Embryonic facial prominence (tissue), 1 donor: ENCODE measurements at regions not wholly inside any gene's neighbourhood (a gene's known extent, or its start where the extent isn't known, plus 50 kb on each side); places are given as distances from the start of the nearest gene placed in this dataset.

Experiments
- DNase-seq: peaks from one replicate; pipeline ENCODE4 v3.0.0-alpha.2; 2016; ENCODE audit errors: extremely low spot score

DNA sequence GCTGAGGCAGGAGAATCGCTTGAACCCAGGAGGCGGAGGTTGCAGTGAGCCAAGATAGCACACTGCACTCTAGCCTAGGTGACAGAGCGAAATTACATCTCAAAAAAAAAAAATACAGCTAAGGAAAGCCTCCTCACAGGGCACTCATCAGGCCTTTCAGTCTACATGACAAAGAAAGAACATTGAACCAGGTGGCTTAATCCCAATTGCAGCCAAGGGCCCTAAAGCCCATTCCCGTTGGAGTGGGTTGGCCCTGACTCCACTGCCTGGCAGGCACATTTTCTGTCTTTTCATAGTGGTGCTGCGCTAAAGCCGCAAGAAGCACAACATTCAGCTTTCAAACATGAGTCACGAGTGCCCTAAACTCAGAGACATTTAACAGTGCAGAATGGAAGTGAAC, 372.5 kb downstream of the RNF144A start:
- DNase-seq = no peak

DNA sequence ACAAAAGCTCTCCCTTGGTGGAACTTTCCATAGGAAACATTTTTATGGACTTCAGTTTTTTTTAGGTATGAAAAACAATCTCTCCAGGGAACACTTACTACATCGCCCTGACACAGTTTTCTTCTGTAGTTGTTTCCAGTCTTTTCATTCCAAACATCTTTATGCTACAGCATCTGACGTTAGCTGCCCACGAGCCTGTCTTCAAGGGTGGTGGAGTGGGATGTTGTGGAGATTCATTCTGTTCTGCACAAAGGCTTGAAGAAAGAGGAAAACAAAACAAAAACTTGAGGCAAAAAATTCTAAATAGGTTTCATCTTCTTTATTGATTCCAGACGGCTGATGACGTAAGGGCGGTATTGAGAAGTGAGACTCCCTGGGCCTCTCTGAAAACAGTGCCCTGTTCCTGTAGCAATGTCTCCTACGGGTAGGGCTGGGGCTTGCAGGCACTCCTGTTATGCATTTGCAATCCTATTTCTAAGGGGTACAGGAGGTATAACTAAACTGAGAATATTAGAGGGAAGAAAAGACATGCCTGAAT, 375.0 kb downstream of the RNF144A start:
- peak; percentile 28 for DNase-seq

DNA sequence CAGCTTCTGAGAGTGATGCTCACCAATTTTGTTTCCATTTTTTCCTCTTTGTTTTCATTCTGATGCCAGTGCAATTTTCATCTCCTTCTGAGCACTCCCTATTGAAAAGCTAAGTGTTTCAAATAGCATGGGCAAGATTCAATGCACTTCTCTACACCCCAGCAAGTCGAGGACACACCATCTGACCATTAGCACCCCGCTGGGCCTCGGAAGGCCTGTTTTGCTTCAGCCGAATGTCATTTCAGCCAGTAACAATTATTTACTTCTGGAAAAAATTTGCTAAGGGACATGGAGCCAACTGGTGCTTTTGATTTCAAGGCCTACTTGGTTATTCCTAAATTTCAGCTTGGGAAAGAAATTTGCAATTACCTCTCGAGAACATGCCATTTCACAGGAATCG, 392.4 kb downstream of the RNF144A start:
- DNase-seq = no peak

DNA sequence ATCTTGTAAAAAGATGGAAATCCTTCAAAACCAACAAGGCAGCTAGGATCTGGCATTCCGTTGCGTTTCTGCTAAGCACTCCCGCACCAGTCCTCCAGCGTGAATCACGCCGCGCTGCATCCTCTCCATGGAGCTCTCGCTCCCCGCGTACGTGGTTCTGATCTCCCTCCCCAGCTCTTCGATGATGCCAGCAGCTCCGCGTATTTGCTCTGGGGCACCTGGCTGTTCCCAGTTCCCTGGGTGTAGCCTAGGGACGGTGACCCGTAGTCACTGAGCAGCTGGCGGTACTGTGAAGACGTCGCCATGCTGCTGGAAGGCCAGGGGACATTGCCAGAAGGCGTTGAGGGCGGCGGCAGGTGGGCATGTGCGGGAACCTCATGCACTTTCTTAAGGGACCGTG, 407.5 kb downstream of the RNF144A start:
- DNase-seq = no peak

DNA sequence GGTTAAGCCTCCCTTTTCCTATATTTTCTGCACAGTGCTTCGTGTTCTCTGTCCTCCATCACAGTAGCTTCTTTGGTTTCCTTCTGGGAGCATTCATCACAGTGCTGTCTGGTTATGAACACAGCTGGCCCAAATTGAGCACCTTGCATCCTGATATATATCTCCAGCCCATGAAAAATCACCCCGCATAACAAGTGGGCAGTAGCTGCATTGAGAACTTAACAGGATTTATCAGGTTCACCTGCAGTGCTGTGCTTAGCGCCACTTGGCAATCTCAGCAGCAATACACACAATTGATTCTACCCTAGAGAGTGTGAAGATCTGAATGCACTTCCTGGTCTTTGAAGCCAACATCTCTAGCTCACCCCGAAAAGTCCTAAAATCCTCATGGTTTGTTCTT, 408.0 kb downstream of the RNF144A start:
- DNase-seq = no peak

DNA sequence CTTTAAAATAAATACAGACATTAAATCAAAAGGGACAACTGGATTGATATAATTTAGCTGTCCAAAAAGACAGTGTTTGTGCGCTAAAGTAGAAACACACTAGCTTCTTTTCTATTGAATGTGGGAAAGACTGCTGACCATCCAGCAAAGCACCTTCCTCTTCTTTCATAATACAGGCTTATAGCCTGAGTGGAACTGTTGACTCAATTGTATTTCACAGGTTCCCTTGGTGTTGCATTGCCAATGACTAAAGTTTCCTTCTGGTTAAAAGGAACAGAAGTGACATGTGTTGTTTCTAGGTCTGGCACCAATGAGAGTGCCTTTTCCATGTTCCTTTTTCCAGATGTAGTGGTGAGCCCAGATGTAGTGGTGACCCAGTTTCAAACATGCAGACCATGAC, 412.3 kb downstream of the RNF144A start:
- DNase-seq = no peak

DNA sequence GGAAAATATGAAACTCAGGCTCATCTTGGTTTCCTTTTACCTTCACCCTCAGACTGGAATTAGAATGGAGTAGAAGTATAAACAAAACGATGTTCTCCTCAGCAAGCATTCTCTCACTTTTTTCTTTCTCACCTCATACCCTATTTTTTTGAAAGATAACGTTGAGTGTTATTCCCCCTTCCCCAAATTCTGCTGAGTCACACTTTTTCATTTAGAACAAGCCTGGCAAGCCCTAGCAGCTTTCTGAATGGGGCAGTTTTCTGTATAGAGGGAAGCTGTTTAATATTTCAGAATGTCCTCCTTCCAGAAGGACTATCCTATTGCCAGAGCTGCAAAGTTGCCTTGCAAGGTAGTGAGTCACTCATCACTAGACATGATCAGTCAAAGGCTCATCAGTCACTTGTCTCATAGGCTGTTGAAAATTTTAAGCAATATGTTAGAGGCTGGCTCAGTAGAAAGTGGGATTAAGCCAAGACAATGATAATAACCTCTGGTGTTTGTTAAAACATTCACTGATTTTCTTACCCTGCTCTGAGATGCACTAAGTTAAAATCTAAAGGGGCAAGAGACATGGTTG, 416.1 kb downstream of the RNF144A start:
- DNase-seq = no peak

DNA sequence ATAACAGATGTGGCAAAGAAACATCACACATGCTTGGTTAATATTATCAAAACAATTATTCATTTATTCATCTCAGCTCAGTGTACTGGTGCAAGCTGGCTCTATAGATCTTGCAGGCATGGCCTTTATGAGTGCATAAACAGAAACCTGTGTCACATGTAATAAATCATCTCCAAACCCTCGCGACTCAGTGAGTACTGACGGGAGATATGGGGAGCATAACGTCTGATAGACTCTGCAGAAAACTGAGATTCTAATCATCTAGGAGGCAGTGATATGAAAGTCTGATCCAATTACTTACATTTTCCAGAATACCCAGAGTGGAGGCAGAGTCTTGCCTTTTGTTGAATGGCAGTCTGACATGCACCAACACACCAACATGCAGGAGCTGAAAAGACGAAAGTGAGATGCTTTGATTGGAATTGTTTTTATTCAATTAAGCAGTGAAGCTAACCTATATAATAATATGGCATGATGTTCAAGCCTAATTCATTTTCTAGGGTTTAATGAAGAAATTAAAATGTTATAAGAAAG, 416.8 kb downstream of the RNF144A start:
- no peak for DNase-seq

DNA sequence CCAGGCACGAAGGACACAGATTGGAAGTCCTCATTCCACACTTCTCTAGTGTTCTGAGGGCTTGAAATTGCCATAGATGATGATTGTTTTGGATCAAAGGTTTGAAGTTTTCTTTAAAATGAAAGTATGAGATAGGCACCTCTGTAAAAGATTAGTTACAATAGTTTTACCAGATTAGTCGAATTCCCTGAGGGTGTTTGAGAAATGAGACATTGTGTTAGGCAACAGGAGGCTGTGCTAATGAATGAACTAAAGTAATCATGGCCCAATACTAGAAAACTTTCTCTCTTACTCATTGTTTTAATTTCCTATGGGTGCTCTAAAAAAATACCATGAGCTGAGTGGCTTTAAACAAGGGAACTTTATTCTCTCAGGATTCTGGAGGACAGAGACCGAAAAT, 421.7 kb downstream of the RNF144A start:
- no peak for DNase-seq

DNA sequence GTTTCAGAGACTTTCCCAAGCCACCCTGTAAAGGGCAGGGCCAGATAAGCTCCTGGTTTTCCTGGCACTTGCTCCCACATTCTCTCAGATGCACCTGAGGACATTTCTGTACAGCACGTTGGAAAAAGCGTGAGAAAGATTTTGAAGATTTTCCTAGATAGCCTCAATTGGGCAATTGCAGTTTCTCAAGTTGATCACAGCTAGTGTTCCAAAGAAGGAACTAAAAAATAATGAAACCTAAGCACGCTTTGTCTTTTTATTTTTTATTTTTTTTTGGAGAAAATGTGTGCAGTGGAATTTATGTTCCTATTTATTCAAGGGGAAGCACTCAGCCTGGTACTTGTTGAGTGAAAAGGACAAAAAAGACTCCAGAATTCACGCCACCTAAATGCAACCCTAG, 429.1 kb downstream of the RNF144A start:
- no peak for DNase-seq

DNA sequence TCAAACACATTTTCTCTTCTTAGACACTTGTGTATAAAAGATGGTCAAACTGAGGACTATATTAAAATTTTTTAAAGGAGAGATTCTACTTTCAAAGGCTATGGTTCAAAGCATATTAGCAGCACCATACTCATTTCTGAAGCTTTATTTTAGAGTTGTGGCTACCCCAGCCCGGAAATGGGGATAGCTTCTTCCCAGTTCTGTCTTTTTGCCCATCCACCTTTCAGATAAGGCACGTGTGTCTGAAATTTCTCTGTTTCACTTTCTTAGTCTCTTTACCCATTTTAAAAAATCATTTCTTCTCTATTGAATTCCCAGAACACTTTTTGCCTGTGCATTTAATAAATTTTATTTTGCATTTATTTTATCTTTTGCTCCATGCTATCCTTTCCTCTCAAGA, 431.5 kb downstream of the RNF144A start:
- no peak for DNase-seq

DNA sequence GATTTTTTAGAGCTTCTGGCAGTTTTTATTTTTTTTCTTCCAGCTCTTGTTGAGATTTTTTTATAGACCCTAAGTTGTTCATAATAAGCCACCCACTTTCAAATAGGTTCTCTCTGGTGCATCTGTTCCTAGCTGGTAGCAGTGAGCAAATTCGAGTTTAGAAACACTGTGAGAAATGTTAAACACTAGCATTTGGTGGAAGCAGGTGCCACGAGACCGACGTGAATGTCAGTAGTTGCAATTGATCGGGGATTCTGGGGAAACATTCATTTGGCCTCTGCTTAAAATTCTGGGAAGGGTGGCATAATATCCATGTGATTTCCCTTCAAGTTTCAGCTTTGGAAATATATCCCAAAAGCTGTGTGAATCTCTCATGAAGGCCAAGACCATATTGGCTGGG, 435.0 kb downstream of the RNF144A start:
- no peak for DNase-seq

DNA sequence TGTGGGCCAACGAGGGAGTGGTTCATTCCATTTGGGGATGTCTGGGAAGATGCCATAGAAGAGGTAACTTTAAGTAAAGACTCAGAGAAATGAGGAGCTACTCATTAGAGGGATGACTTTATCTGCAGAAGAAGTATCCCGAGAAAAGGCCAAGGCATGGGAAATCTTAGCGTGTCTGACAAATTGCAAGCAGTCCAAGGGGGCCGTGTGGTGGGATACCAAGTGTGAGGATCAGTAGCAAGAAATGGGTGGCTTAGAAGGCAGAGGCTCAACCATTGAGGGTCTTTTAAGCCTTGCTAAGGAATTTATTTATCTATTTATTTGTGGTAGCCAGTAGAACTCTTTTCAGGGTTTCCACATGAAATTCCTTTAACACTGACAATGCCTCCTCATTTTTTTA, 436.4 kb downstream of the RNF144A start:
- DNase-seq = no peak

DNA sequence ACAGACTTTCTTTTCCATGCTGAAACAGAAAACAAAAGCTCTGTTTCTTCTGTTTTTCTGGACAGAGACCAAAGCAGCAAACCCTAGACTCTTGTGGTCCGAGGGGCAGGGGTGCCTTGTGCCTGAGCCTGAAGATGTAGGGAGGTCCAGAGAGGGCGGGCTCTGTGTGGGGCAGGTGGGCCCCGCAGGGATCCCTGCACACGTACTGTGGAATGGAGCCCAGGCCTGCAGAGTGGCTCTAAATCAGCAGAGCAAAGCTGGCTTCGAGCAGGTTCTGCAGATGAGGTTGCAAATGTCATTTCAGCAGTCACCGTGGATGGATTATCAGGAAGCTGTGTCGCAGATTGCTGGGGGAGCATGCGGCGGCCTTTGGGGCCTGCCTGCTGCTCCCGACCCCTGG, 438.6 kb downstream of the RNF144A start:
- DNase-seq = no peak

DNA sequence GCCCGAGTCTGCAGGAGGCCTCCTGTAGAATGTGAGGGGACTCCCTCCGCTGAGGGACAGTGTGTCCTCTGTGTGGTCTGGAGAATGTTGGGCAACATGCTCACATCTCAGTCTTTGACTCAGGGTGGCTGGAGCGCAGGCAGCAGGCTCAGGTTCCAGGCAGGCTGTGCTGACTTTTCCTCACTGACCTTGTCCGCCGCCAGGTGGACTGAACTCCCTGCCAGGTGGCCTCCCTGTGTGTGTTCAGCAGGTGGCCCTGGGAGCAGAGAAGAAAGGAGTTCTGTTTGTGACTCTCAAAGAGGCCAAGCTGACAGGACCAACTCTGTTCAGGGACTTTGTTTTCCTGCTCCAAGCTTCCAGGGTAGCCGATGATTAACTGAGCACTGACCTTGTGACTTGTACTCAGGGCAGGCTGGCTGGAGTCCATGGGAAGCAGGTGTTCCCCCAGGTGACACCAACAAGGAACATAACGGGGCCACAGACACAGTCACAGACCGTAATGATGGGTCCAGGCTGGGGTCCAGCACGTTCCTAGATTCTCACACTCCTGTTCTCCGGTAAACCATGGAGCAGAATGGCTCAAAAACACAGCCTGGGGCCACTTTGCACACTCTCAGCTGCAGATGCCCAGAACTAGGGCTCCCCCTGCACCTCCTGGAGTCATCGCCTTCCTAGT, 439.8 kb downstream of the RNF144A start:
- DNase-seq = no peak

DNA sequence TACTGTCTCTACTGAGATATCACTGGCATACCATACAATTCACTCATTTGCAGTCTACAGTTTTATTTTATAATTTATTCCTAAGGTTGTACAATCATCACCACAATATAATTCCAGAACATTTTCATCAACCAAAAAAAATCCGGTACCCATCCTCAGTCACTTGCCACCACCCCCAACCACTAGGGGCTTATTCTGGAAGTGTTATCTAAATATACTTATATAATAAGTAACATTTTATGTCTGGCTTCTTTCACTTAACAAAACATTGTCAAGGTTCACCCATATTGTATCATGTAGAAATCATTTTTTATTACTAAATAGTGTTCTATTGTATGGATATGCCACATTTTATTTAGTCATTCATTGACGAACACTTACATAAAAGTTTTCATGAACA, 440.8 kb downstream of the RNF144A start:
- DNase-seq = no peak

DNA sequence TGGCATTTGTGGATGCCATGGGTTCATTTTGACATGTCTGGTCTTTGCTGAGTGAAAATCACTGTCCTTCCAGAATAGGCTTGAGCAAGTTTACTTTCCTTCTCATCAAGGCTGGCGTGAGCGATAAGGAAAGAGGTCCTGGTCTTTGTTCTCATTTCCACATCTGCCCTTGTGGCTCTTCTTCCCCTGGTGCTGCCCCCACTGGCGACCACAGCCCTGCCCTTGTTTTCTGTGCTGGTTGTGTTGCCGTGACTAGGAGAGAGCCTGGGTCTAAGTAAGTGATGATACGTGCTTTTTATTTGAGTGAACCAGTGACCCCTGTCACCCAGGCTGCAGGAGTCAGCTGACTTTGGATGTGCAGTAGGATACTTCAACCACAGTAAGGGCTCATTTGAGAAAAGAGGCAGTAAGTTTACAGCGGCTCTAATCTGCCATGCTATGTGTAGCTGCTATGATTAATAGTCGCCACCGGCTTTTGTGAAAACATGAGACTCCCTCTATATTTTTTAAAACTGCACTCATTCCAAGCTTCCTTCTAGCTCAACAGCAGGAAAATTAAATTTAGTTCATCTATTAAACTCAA, 441.7 kb downstream of the RNF144A start:
- DNase-seq = no peak

DNA sequence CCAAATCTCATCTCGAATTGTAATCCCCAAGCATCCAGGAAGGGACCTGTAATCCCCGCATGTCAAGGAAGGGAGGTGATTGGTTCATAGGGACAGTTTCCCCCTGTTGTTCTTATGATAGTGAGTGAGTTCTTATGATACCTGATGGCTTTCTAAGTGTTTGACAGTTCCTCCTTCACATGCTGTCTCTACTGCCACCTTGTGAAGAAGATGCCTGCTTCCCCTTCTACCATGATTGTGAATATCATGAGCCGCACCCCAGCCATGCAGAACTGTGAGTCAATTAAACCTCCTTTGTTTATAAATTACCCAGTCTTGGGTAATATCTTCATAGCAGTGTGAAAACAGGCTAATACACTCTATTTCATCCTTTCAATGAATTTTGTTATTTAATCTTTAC, 446.7 kb downstream of the RNF144A start:
- no peak for DNase-seq

DNA sequence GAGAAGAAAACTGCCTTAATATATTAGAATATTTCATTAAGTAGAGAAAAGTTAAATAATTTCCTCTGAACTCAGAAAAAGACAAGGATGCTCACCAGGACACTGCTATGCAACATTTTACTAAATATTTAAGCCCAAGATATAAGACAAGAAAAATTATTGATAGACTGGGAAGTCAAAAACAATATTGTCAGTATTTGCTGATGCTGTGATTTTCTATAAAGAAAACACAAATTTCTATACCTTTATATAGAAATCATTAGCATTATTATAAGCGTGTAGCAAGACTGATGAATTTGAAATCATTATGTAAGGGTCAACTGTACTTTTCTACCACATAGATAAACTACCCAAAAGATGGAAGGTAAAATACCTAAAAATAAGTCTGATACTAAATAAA, 451.0 kb downstream of the RNF144A start:
- DNase-seq = no peak

DNA sequence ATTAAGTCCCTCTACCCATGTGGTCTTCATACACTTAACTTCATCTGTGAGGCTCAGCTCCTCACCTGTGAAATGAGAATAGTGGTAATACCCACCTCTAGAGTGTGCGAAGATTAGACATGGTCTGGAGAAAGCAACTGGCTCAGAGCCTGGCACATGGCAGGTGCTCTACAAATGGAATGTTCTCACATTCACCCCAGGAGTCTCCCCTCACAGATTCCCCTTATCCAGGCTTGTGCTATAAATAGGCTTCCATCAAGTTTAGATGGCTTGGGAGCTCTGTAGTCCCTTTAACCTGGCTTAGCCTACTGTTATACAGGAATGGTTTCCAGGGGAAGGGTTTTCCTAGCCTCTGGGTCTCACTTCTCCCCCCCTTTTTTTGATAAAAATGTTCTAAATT, 455.9 kb downstream of the RNF144A start:
- DNase-seq = no peak

DNA sequence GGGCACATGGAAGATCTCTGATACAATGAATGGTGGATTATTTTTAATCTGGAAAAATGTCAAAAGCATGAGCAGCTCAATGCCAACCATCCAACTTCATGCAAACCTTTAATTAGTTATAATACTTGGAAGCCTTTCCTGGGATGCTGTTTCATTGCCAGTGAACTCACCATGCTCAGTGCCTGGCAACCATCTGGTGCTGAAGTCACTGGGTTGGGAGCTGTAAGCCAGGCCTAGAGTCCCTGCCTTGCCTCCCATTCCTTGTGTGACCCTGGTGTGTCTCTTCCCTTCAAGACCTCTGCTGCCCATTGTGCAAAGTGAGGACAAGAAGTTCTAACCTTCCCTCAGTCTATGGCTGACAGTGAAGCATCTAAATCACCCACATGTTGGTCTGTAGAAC, 458.7 kb downstream of the RNF144A start:
- DNase-seq = no peak

DNA sequence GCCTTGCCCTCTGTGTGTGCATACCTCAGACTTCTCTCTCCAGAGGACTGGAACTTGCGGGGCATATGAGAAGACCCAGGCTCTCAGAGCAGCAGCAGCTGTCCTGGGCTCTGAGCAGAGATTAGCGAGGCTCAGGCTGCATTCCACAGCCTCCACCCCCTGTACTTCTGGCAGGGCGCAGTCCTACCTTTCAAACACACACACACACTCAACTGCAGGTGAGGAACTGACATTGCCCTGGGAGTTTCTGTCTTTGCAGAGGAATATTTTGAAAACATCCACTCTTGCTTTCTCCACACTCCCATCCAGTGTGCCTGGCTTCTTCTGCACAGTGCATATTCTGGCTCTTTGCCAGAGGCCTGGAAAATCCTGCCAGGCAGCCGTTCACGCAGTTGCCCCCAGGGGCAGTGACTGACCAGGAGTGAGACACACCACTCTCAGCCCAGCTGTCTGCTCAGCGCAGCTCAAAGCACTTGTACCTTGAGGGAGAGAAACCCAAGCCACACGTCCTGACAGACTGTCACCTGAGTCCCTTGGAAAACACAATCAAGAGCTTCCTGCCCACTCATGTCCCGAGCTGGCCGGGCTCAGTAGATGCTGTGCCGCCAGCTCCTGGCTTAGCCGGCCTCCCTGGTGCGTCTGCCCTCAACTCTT, 460.8 kb downstream of the RNF144A start:
- no peak for DNase-seq

DNA sequence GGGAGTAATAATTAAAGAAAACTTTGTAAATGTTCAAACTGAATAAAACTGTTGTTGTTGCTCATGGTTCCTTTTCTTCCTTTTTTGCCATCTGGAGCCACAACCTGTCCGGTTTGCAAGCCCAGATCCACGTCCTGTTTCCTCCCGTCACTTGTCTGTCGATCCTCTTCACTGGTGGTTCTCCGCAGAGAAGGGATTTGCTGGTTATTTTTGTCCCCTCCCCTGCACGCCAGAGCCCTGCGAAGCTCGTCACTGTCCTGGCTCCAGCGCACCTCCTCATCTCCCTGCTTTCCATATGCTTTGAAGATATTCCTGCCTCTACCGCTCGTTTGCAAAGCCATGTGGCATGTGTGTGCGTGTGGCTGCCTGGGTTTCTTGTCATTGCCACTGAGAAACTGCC, 461.4 kb downstream of the RNF144A start:
- DNase-seq = no peak
